Heart left ventricle (tissue), 16 donors: ENCODE measurements at regions not wholly inside any gene's neighbourhood (a gene's known extent, or its start where the extent isn't known, plus 50 kb on each side); places are given as distances from the start of the nearest gene placed in this dataset.
"Not testable (repeated sequence)": the region's sequence is repeated elsewhere in the genome, so short reads cannot be mapped to it uniquely, and the experiment has no call there.

ENCODE experiments used
- ATAC-seq, 4 donors: fragments of 200-7000 bp; cut with Tn5 transposase; one replicate each; pipeline ENCODE4 v1.9.1; 2020 to 2022; ENCODE audit warnings: moderate library complexity in 4 of 4, mild to moderate bottlenecking in 3 of 4, moderate number of reproducible peaks in 1 of 4
- DNase-seq, 5 donors: peaks; one replicate each; pipeline ENCODE4 v3.0.0-alpha.2; 2020
- H3K27ac ChIP-seq, 12 donors: fragments of 200-600 bp; sonication (generic) in 4 of 12; one replicate each; pipeline versions ENCODE4 v1.5.0 to v1.8.0; 2016 to 2022; ENCODE audit warnings: mild to moderate bottlenecking in 2 of 12
- H3K27me3 ChIP-seq, 9 donors: fragments of 200-600 bp; sonication (generic) in 2 of 9; one replicate each; pipeline versions ENCODE4 v1.5.1 to v1.8.0; 2016 to 2022; ENCODE audit warnings: mild to moderate bottlenecking in 3 of 9
- H3K36me3 ChIP-seq, 9 donors: fragments of 200-600 bp; sonication (generic) in 2 of 9; one replicate each; pipeline versions ENCODE4 v1.5.0 to v1.8.0; 2018 to 2022; ENCODE audit warnings: mild to moderate bottlenecking in 2 of 9
- H3K4me1 ChIP-seq, 12 donors: fragments of 200-600 bp; sonication (generic) in 4 of 12; one replicate each; pipeline versions ENCODE4 v1.5.0 to v1.8.0; 2016 to 2022; ENCODE audit warnings: mild to moderate bottlenecking in 3 of 12
- H3K4me3 ChIP-seq, 12 donors: fragments of 200-600 bp; sonication (generic) in 4 of 12; one replicate each; pipeline versions ENCODE4 v1.5.0 to v1.8.0; 2017 to 2022; ENCODE audit warnings: mild to moderate bottlenecking in 9 of 12, moderate library complexity in 4 of 12
- H3K9me3 ChIP-seq, 12 donors: fragments of 200-600 bp; sonication (generic) in 4 of 12; one replicate each; pipeline versions ENCODE4 v1.5.0 to v1.8.0; 2016 to 2022; ENCODE audit warnings: mild to moderate bottlenecking in 1 of 12
- CTCF ChIP-seq, 12 donors: fragments of 200-600 bp; sonication (generic) in 4 of 12; IDR thresholded peaks; one replicate each; pipeline versions ENCODE4 v1.5.0 to v1.8.0; 2018 to 2022; ENCODE audit warnings: antibody characterized with exemption in 12 of 12, mild to moderate bottlenecking in 5 of 12
- POLR2A ChIP-seq, 2 donors: fragments of 450-650 bp; IDR thresholded peaks; one replicate each; pipeline ENCODE4 v1.6.1; 2017; ENCODE audit warnings: antibody characterized with exemption in 2 of 2, mild to moderate bottlenecking in 2 of 2, moderate library complexity in 2 of 2
- WGBS, 4 donors: extraction: QIAGEN DNeasy Blood & Tissue Kit in 2 of 4; methylation state at CpG; one replicate each; pipeline versions ENCODE4 v1.1.5 to v1.1.7; 2013 to 2018; 5-methylcytosine and 5-hydroxymethylcytosine counted together
- intact Hi-C, 10 donors: fragments of 100-400 bp; cut with DNase I; formaldehyde crosslinking; loops; one replicate each; pipeline versions ENCODE4 v1.11.1 to v1.14.2; 2022
- donor health status: ischemic (EF 13 %, LVEDD 7.1; RV severe dilation, severe dysfunction).
- donor health status: healthy with polysubstance abuse.
- donor health status: DM: no; HTN: yes; CAD: no.
- donor health status: DM: no; HTN: no; CAD: no.
- donor health status: ischemic (EF 25% LVEDD 6.9; RV normal size, moderate dysfunction).
- donor health status: ischemic (EF 25% LVEDD 5.7; RV mildly dilated, moderate dysfunction).
- donor health status: healthy.
- donor health status: DM: yes; HTN: yes; CAD: no.
- donor health status: ischemic (EF 35%, LVEDD 5.7; RV mildly dilated, moderate dysfunction).
- donor health status: nonischemic (EF 11% LVEDD 7.7; RV severe dilation, severe dysfunction).
- donor health status: DM: yes; HTN: yes; CAD: no.
- donor health status: PGD.
- donor health status: ischemic (EF 29% LVEDD 5.4; RV normal size, mild dysfunction).
- donor health status: nonischemic (EF 23%, LVEDD 6.1; RV moderate dilation, normal function).

GRCh38 chr15:35244227-35244626, 159.1 kb upstream of the NANOGP8 start:
- Histone ChIP-seq H3K27ac (no peak overlapping the region), H3K36me3 (no peaks in the 10 kb centered on the region), H3K4me3 (no peak overlapping the region), H3K27me3 (no peaks in the 10 kb centered on the region), H3K4me1 (no peaks in the 10 kb centered on the region), H3K9me3 (no peaks in the 10 kb centered on the region)
- TF ChIP-seq CTCF (IDR thresholded peaks at IDR 0.05) = no peak
- TF ChIP-seq POLR2A (IDR thresholded peaks at IDR 0.05) = no peak
- 77 to 88% (median 80%) methylated on average over 3 of the region's 3 CpGs for WGBS, 4 donors
- ATAC-seq (no peak), DNase-seq (no peak)
- intact Hi-C loops = no loop called here

- TF ChIP-seq POLR2A (IDR thresholded peaks at IDR 0.05) (no peak), CTCF (IDR thresholded peaks at IDR 0.05) (no peak)
- H3K27ac ChIP-seq = no peak overlapping the region
- no peaks in the 10 kb centered on the region for H3K36me3 ChIP-seq
- no peaks in the 10 kb centered on the region for H3K4me1 ChIP-seq
- H3K27me3 ChIP-seq = no peaks in the 10 kb centered on the region
- ATAC-seq (no peak), DNase-seq (no peak)
- intact Hi-C loops = no loop called here
- H3K4me3 ChIP-seq = no peak overlapping the region
- WGBS, 4 donors = 96 to 100% (median 97%) methylated on average over 3 of the region's 3 CpGs
- H3K9me3 ChIP-seq = no peaks in the 10 kb centered on the region
These were observed 158.7 kb upstream of the NANOGP8 start for GRCh38 chr15:35243758-35244157.

DNA sequence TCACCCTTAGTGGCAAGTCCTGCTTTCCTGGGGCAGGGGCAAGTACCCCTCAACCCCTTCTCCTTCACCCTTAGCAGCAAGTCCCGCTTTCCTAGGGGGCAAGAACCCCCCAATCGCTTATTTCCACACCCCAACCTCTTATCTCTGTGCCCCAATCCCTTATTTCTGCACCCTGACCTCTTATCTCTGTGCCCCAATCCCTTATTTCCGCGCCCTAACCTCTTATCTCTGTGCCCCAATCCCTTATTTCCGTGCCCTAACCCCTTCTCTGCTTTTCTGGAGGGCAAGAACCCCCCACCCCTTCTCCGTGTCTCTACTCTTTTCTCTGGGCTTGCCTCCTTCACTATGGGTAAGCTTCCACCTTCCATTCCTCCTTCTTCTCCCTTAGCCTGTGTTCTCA, 154.6 kb upstream of the NANOGP8 start:
- DNase-seq, H3K27me3 ChIP-seq, H3K4me1 ChIP-seq, H3K36me3 ChIP-seq, H3K27ac ChIP-seq, ATAC-seq, intact Hi-C loops, H3K9me3 ChIP-seq, H3K4me3 ChIP-seq: not testable (repeated sequence)
- WGBS, 4 donors = 81 to 86% (median 84%) methylated on average over 6 of the region's 6 CpGs

GRCh38 chr15:35238448-35238847, 153.4 kb upstream of the NANOGP8 start:
- intact Hi-C loops, H3K9me3 ChIP-seq, H3K36me3 ChIP-seq, DNase-seq, ATAC-seq, H3K4me1 ChIP-seq, H3K27ac ChIP-seq, H3K4me3 ChIP-seq, H3K27me3 ChIP-seq: not testable (repeated sequence)
- 91 to 98% (median 95%) methylated on average over 3 of the region's 3 CpGs for WGBS, 4 donors

DNA sequence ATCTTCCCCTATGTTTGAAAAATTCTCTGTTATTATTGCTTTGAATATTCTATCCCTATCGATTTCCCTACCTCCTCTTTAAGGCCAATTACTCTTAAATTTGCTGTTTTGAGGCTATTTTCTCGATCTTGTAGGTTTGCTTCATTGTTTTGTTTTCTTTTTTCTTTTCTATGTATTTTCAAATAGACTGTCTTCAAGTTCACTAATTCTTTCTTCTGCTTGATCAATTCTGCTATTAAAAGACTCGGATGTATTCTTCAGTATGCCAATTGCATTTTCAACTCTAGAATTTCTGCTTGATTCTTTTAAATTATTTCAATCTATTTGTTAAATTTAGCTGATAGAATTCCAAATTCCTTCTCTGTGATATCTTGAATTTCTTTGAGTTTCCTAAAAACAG, 144.0 kb upstream of the NANOGP8 start:
- intact Hi-C loops = no loop called here
- 83 to 86% (median 85%) methylated on average over 3 of the region's 3 CpGs for WGBS, 4 donors

GRCh38 chr15:35218215-35218614, 133.1 kb upstream of the NANOGP8 start:
- Histone ChIP-seq H3K27me3 (no peaks in the 10 kb centered on the region), H3K4me3 (no peak overlapping the region), H3K36me3 (no peaks in the 10 kb centered on the region), H3K4me1 (no peaks in the 10 kb centered on the region), H3K9me3 (no peaks in the 10 kb centered on the region), H3K27ac (no peak overlapping the region)
- TF ChIP-seq POLR2A (IDR thresholded peaks at IDR 0.05) = no peak
- no peak for TF ChIP-seq CTCF (IDR thresholded peaks at IDR 0.05)
- ATAC-seq (no peak), DNase-seq (no peak)
- WGBS, 4 donors = 86 to 96% (median 90%) methylated on average over 1 of the region's 1 CpG
- intact Hi-C loops = no loop called here

More for the DNA sequence above, 144.0 kb upstream of the NANOGP8 start:
- no peaks in the 10 kb centered on the region for H3K4me1 ChIP-seq
- no peaks in the 10 kb centered on the region for H3K36me3 ChIP-seq
- ATAC-seq (no peak), DNase-seq (no peak)
- H3K27me3 ChIP-seq = no peaks in the 10 kb centered on the region
- TF ChIP-seq POLR2A (IDR thresholded peaks at IDR 0.05) = no peak
- no peak overlapping the region for H3K27ac ChIP-seq
- H3K9me3 ChIP-seq = peaks cover 0 to 32% (median 0%) of the 10 kb centered on the region in 12 donors
- H3K4me3 ChIP-seq = no peak overlapping the region
